ENCODE measurements at regions not wholly inside any gene's neighbourhood (a gene's known extent, or its start where the extent isn't known, plus 50 kb on each side); places are given as distances from the start of the nearest gene placed in this dataset.

GRCh38 chr14:98341211-98341610 is 930.8 kb downstream of the BCL11B start:
- H3K4me1 ChIP-seq: no peaks in the 10 kb centered on the region
- no peak overlapping the region for H3K27ac ChIP-seq
- H3K9me3 ChIP-seq: no peaks in the 10 kb centered on the region
- H3K27me3 ChIP-seq (ENCODE audit: insufficient read depth in 3 of 3, low read length in 2 of 3): no peaks in the 10 kb centered on the region
- TF ChIP-seq, protein P1, sequence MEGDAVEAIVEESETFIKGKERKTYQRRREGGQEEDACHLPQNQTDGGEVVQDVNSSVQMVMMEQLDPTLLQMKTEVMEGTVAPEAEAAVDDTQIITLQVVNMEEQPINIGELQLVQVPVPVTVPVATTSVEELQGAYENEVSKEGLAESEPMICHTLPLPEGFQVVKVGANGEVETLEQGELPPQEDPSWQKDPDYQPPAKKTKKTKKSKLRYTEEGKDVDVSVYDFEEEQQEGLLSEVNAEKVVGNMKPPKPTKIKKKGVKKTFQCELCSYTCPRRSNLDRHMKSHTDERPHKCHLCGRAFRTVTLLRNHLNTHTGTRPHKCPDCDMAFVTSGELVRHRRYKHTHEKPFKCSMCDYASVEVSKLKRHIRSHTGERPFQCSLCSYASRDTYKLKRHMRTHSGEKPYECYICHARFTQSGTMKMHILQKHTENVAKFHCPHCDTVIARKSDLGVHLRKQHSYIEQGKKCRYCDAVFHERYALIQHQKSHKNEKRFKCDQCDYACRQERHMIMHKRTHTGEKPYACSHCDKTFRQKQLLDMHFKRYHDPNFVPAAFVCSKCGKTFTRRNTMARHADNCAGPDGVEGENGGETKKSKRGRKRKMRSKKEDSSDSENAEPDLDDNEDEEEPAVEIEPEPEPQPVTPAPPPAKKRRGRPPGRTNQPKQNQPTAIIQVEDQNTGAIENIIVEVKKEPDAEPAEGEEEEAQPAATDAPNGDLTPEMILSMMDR (IDR thresholded peaks at IDR 0.05): no peak
- WGBS, 3 donors: 54 to 70% (median 65%) methylated on average over 3 of the region's 3 CpGs
- no peaks in the 10 kb centered on the region for H3K36me3 ChIP-seq (ENCODE audit: insufficient read depth in 1 of 2, low read depth in 1 of 2)
- H3K4me3 ChIP-seq: no peak overlapping the region
- ATAC-seq (no peak), DNase-seq (no peak)
- intact Hi-C loops (cut with DNase I): no loop called here

DNA sequence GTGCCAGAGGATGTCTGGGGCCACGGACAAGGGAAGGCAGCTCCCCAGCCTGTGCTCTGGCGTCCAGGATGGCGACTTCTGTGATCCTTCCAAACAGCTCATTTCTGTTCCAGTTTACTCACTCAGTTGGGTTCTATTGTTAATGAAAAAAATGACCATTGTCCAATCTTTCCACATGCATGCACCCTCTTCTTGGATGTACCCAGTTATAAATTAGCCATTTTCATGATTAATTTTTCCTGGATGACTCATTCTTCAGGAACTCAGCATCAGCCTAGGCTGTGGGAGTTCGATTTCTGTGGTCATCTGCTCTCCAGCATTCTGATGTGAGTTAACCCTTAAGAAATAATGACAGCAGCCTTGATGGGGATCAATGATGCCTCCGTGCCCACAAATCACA is 926.8 kb downstream of the BCL11B start:
- Histone ChIP-seq H3K4me3 (no peak overlapping the region), H3K27ac (no peak overlapping the region), H3K4me1 (no peaks in the 10 kb centered on the region), H3K9me3 (no peaks in the 10 kb centered on the region), H3K27me3 (ENCODE audit: insufficient read depth in 3 of 3, low read length in 2 of 3) (no peaks in the 10 kb centered on the region), H3K36me3 (ENCODE audit: insufficient read depth in 1 of 2, low read depth in 1 of 2) (no peaks in the 10 kb centered on the region)
- TF ChIP-seq, protein P1 (IDR thresholded peaks at IDR 0.05): no peak
- 36 to 41% (median 37%) methylated on average over 5 of the region's 5 CpGs for WGBS, 3 donors
- intact Hi-C loops (cut with DNase I): no loop called here
- ATAC-seq (no peak), DNase-seq (no peak)

DNA sequence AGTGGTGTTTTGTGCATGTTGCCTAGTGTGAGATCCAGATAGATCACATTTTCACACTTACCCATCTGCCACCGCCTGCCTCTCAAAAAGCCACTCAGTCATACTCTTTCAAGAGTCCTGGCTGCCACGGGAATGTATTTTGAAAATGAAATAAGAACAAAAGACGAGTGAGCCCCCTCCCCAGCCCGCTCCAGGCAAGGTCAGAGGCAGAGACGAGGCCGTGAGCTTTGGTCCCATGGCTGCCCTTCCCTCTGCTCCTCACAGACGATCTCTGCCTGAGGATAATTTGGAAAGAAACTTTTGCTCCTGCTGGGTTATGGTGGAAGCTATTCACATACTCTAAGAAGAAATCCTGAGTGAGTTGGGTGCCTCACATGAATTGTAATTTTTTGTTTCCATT is 924.3 kb downstream of the BCL11B start:
- no peak overlapping the region for H3K27ac ChIP-seq
- H3K36me3 ChIP-seq (ENCODE audit: insufficient read depth in 1 of 2, low read depth in 1 of 2): no peaks in the 10 kb centered on the region
- ATAC-seq: no peak
- TF ChIP-seq, protein P1 (IDR thresholded peaks at IDR 0.05): no peak
- no peaks in the 10 kb centered on the region for H3K27me3 ChIP-seq (ENCODE audit: insufficient read depth in 3 of 3, low read length in 2 of 3)
- intact Hi-C loops (cut with DNase I): no loop called here
- WGBS, 3 donors: 67 to 74% (median 71%) methylated on average over 7 of the region's 7 CpGs
- DNase-seq: no peak
- no peak overlapping the region for H3K4me3 ChIP-seq
- H3K4me1 ChIP-seq: no peaks in the 10 kb centered on the region
- H3K9me3 ChIP-seq: no peaks in the 10 kb centered on the region

GRCh38 chr14:98348505-98348904 is 923.5 kb downstream of the BCL11B start:
- intact Hi-C loops (cut with DNase I): no loop called here
- no peak overlapping the region for H3K4me3 ChIP-seq
- no peaks in the 10 kb centered on the region for H3K9me3 ChIP-seq
- no peaks in the 10 kb centered on the region for H3K36me3 ChIP-seq (ENCODE audit: insufficient read depth in 1 of 2, low read depth in 1 of 2)
- DNase-seq (no peak), ATAC-seq (no peak)
- no peaks in the 10 kb centered on the region for H3K27me3 ChIP-seq (ENCODE audit: insufficient read depth in 3 of 3, low read length in 2 of 3)
- H3K27ac ChIP-seq: no peak overlapping the region
- TF ChIP-seq, protein P1 (IDR thresholded peaks at IDR 0.05): no peak
- H3K4me1 ChIP-seq: no peaks in the 10 kb centered on the region
- 77 to 91% (median 85%) methylated on average over 3 of the region's 3 CpGs for WGBS, 3 donors

GRCh38 chr14:98350213-98350612 is 921.8 kb downstream of the BCL11B start:
- 82 to 91% (median 84%) methylated on average over 2 of the region's 2 CpGs for WGBS, 3 donors
- no peak for ATAC-seq
- Histone ChIP-seq H3K9me3 (no peaks in the 10 kb centered on the region), H3K27ac (no peak overlapping the region), H3K27me3 (ENCODE audit: insufficient read depth in 3 of 3, low read length in 2 of 3) (no peaks in the 10 kb centered on the region), H3K36me3 (ENCODE audit: insufficient read depth in 1 of 2, low read depth in 1 of 2) (no peaks in the 10 kb centered on the region), H3K4me1 (no peaks in the 10 kb centered on the region), H3K4me3 (no peak overlapping the region)
- intact Hi-C loops (cut with DNase I): no loop called here
- DNase-seq: no peak
- TF ChIP-seq, protein P1 (IDR thresholded peaks at IDR 0.05): no peak

Data from psoas muscle (tissue), 7 donors.